ENCODE measurements at regions not wholly inside any gene's neighbourhood (a gene's known extent, or its start where the extent isn't known, plus 50 kb on each side); places are given as distances from the start of the nearest gene placed in this dataset.

GRCh38 chr22:44431256-44431655 is 66.8 kb downstream of the RTL6 start:
- H3K79me2 ChIP-seq (ENCODE audit: insufficient read depth), result no peaks in the 10 kb centered on the region
- no peak for DNase-seq
- no peak overlapping the region for H2AFZ ChIP-seq (ENCODE audit: low read depth)
- H3K9me2 ChIP-seq, result no peaks in the 10 kb centered on the region
- no peaks in the 10 kb centered on the region for H3K4me1 ChIP-seq (ENCODE audit: control insufficient read depth in 1 of 2, insufficient read depth in 2 of 2, low read depth in 1 of 2, low read length in 1 of 2)
- no peaks in the 10 kb centered on the region for H3K9me3 ChIP-seq
- no peaks in the 10 kb centered on the region for H3F3A ChIP-seq (replicated peaks; ENCODE audit: insufficient read depth)
- no peak overlapping the region for H3K4me3 ChIP-seq (ENCODE audit: low read depth in 2 of 2, low read length in 1 of 2)
- POLR2A ChIA-PET, result no interaction called here
- no peaks in the 10 kb centered on the region; the same call in 1 of the 2 replicates for H3K27me3 ChIP-seq (ENCODE audit: insufficient read depth)
- CTCF ChIA-PET, result interaction anchor here (0.9 kb wide), 1 partner anchor 438 kb away, joined by 4 read pairs; no protein-coding TSS in a partner anchor
- H3K27ac ChIP-seq (ENCODE audit: low read depth in 2 of 2, low read length in 1 of 2), result no peak overlapping the region
- no peaks in the 10 kb centered on the region for H4K20me1 ChIP-seq (ENCODE audit: insufficient read depth)
- H3K9ac ChIP-seq, result no peak overlapping the region
- TF ChIP-seq FOXM1 (IDR thresholded peaks at IDR 0.05; ENCODE audit: low read depth) (no peak), GABPA (IDR thresholded peaks at IDR 0.05; ENCODE audit: low read depth) (no peak), CTCF (IDR thresholded peaks at IDR 0.05) (no peak), TCF12 (IDR thresholded peaks at IDR 0.05) (no peak), RXRA (IDR thresholded peaks at IDR 0.05; ENCODE audit: borderline replicate concordance, low read depth) (no peak)
- no peak overlapping the region for H3K4me2 ChIP-seq
- H3K36me3 ChIP-seq (replicated peaks in 1 of 2; ENCODE audit: control insufficient read depth in 1 of 2, insufficient read depth in 2 of 2, low read length in 1 of 2), result no peaks in the 10 kb centered on the region
- WGBS (ENCODE audit: low lambda C conversion rate), result 64% methylated on average over 4 of the region's 4 CpGs

GRCh38 chr22:44430716-44431115 is 67.3 kb downstream of the RTL6 start:
- H3K4me3 ChIP-seq (ENCODE audit: low read depth in 2 of 2, low read length in 1 of 2), result no peak overlapping the region
- H3K9ac ChIP-seq, result no peak overlapping the region
- H3K4me2 ChIP-seq, result no peak overlapping the region
- H4K20me1 ChIP-seq (ENCODE audit: insufficient read depth), result no peaks in the 10 kb centered on the region
- POLR2A ChIA-PET, result no interaction called here
- H3K9me3 ChIP-seq, result no peaks in the 10 kb centered on the region
- CTCF ChIA-PET, result interaction anchor here (1.9 kb wide), 1 partner anchor 437 kb away, joined by 5 read pairs; no protein-coding TSS in a partner anchor
- H3K9me2 ChIP-seq, result no peaks in the 10 kb centered on the region
- H3K27ac ChIP-seq (ENCODE audit: low read depth in 2 of 2, low read length in 1 of 2), result no peak overlapping the region
- H2AFZ ChIP-seq (ENCODE audit: low read depth), result no peak overlapping the region
- 75% methylated on average over 7 of the region's 7 CpGs for WGBS (ENCODE audit: low lambda C conversion rate)
- H3K36me3 ChIP-seq (replicated peaks in 1 of 2; ENCODE audit: control insufficient read depth in 1 of 2, insufficient read depth in 2 of 2, low read length in 1 of 2), result no peaks in the 10 kb centered on the region
- TF ChIP-seq GABPA (IDR thresholded peaks at IDR 0.05; ENCODE audit: low read depth) (no peak), RCOR1 (IDR thresholded peaks at IDR 0.05; ENCODE audit: low read length) (no peak), USF2 (IDR thresholded peaks at IDR 0.05; ENCODE audit: borderline replicate concordance, low read depth, low read length) (no peak)
- no peaks in the 10 kb centered on the region for H3K4me1 ChIP-seq (ENCODE audit: control insufficient read depth in 1 of 2, insufficient read depth in 2 of 2, low read depth in 1 of 2, low read length in 1 of 2)
- no peaks in the 10 kb centered on the region for H3F3A ChIP-seq (replicated peaks; ENCODE audit: insufficient read depth)
- DNase-seq, result no peak
- no peaks in the 10 kb centered on the region for H3K79me2 ChIP-seq (ENCODE audit: insufficient read depth)
- no peaks in the 10 kb centered on the region; the same call in 1 of the 2 replicates for H3K27me3 ChIP-seq (ENCODE audit: insufficient read depth)

- H3K9me3 ChIP-seq, result no peaks in the 10 kb centered on the region
- no peaks in the 10 kb centered on the region for H4K20me1 ChIP-seq (ENCODE audit: insufficient read depth)
- DNase-seq, result no peak
- no peak overlapping the region for H3K4me2 ChIP-seq
- no peaks in the 10 kb centered on the region for H3K9me2 ChIP-seq
- POLR2A ChIA-PET, result no interaction called here
- no peak overlapping the region for H3K9ac ChIP-seq
- 67% methylated on average over 11 of the region's 16 CpGs for WGBS (ENCODE audit: low lambda C conversion rate)
- H3K36me3 ChIP-seq (replicated peaks in 1 of 2; ENCODE audit: control insufficient read depth in 1 of 2, insufficient read depth in 2 of 2, low read length in 1 of 2), result no peaks in the 10 kb centered on the region
- H3K4me1 ChIP-seq (ENCODE audit: control insufficient read depth in 1 of 2, insufficient read depth in 2 of 2, low read depth in 1 of 2, low read length in 1 of 2), result no peaks in the 10 kb centered on the region
- H3F3A ChIP-seq (replicated peaks; ENCODE audit: insufficient read depth), result no peaks in the 10 kb centered on the region
- H3K27me3 ChIP-seq (ENCODE audit: insufficient read depth), result no peaks in the 10 kb centered on the region; the same call in 1 of the 2 replicates
- CTCF ChIA-PET, result interaction anchor here (1.9 kb wide), 1 partner anchor 437 kb away, joined by 5 read pairs; no protein-coding TSS in a partner anchor
- no peak overlapping the region for H2AFZ ChIP-seq (ENCODE audit: low read depth)
- no peak overlapping the region for H3K27ac ChIP-seq (ENCODE audit: low read depth in 2 of 2, low read length in 1 of 2)
- H3K79me2 ChIP-seq (ENCODE audit: insufficient read depth), result no peaks in the 10 kb centered on the region
- H3K4me3 ChIP-seq (ENCODE audit: low read depth in 2 of 2, low read length in 1 of 2), result no peak overlapping the region
- no peak for TF ChIP-seq IRF3 (IDR thresholded peaks at IDR 0.05; ENCODE audit: low read depth, low read length)
- TF ChIP-seq REST (IDR thresholded peaks at IDR 0.05; ENCODE audit: low read depth, low read length), result no peak
- TF ChIP-seq NRF1 (IDR thresholded peaks at IDR 0.05; ENCODE audit: low read depth, low read length), result no peak
- no peak for TF ChIP-seq NFIC (IDR thresholded peaks at IDR 0.05; ENCODE audit: borderline replicate concordance)
- TF ChIP-seq ELF1 (IDR thresholded peaks at IDR 0.05), result no peak
- TF ChIP-seq FOXJ3 (CRISPR knock-in tag; IDR thresholded peaks at IDR 0.05), result no peak
- TF ChIP-seq YY1 (IDR thresholded peaks at IDR 0.05; ENCODE audit: low read depth), result no peak
- no peak for TF ChIP-seq GABPA (IDR thresholded peaks at IDR 0.05; ENCODE audit: low read depth)
Observed at GRCh38 chr22:44429941-44430587, 68.0 kb downstream of the RTL6 start.

Measured in SK-N-SH (cell line).